ENCODE measurements at regions not wholly inside any gene's neighbourhood (a gene's known extent, or its start where the extent isn't known, plus 50 kb on each side); places are given as distances from the start of the nearest gene placed in this dataset.

- H3K4me3 ChIP-seq (ENCODE audit: low read depth, low read length) = no peak overlapping the region
- H3K27me3 ChIP-seq (ENCODE audit: control insufficient read depth, insufficient read depth, low read length) = no peaks in the 10 kb centered on the region
- H3K4me1 ChIP-seq (ENCODE audit: control insufficient read depth, insufficient read depth, low read length) = no peaks in the 10 kb centered on the region
- no peaks in the 10 kb centered on the region for H3K36me3 ChIP-seq (ENCODE audit: control insufficient read depth, insufficient read depth, low read length)
- no peaks in the 10 kb centered on the region for H3K9me3 ChIP-seq (ENCODE audit: control insufficient read depth, insufficient read depth, low read length)
- H3K9ac ChIP-seq (ENCODE audit: low read depth, low read length) = no peak overlapping the region
- H3K27ac ChIP-seq (ENCODE audit: low read depth, low read length) = no peak overlapping the region
Observed at GRCh38 chr12:113684053-113684907, 212.6 kb upstream of the LHX5 start.

- H3K27me3 ChIP-seq (ENCODE audit: control insufficient read depth, insufficient read depth, low read length) = no peaks in the 10 kb centered on the region
- H3K27ac ChIP-seq (ENCODE audit: low read depth, low read length) = no peak overlapping the region
Observed at GRCh38 chr12:113683574-113683973, 211.9 kb upstream of the LHX5 start.

GRCh38 chr12:113680868-113681267 is 209.2 kb upstream of the LHX5 start:
- Histone ChIP-seq H3K36me3 (ENCODE audit: control insufficient read depth, insufficient read depth, low read length) (no peaks in the 10 kb centered on the region), H3K9me3 (ENCODE audit: control insufficient read depth, insufficient read depth, low read length) (no peaks in the 10 kb centered on the region), H3K27ac (ENCODE audit: low read depth, low read length) (no peak overlapping the region), H3K4me3 (ENCODE audit: low read depth, low read length) (no peak overlapping the region), H3K27me3 (ENCODE audit: control insufficient read depth, insufficient read depth, low read length) (no peaks in the 10 kb centered on the region), H3K9ac (ENCODE audit: low read depth, low read length) (no peak overlapping the region), H3K4me1 (ENCODE audit: control insufficient read depth, insufficient read depth, low read length) (no peaks in the 10 kb centered on the region)

More at GRCh38 chr12:113683574-113683973, 211.9 kb upstream of the LHX5 start:
- Histone ChIP-seq H3K4me3 (ENCODE audit: low read depth, low read length) (no peak overlapping the region), H3K4me1 (ENCODE audit: control insufficient read depth, insufficient read depth, low read length) (no peaks in the 10 kb centered on the region), H3K9me3 (ENCODE audit: control insufficient read depth, insufficient read depth, low read length) (no peaks in the 10 kb centered on the region), H3K36me3 (ENCODE audit: control insufficient read depth, insufficient read depth, low read length) (no peaks in the 10 kb centered on the region), H3K9ac (ENCODE audit: low read depth, low read length) (no peak overlapping the region)

GRCh38 chr12:113678223-113679119 is 206.8 kb upstream of the LHX5 start:
- no peaks in the 10 kb centered on the region for H3K27me3 ChIP-seq (ENCODE audit: control insufficient read depth, insufficient read depth, low read length)

GRCh38 chr12:113676547-113676946 is 204.9 kb upstream of the LHX5 start:
- Histone ChIP-seq H3K36me3 (ENCODE audit: control insufficient read depth, insufficient read depth, low read length) (no peaks in the 10 kb centered on the region), H3K27me3 (ENCODE audit: control insufficient read depth, insufficient read depth, low read length) (no peaks in the 10 kb centered on the region), H3K9me3 (ENCODE audit: control insufficient read depth, insufficient read depth, low read length) (no peaks in the 10 kb centered on the region), H3K4me1 (ENCODE audit: control insufficient read depth, insufficient read depth, low read length) (no peaks in the 10 kb centered on the region), H3K27ac (ENCODE audit: low read depth, low read length) (no peak overlapping the region), H3K9ac (ENCODE audit: low read depth, low read length) (no peak overlapping the region), H3K4me3 (ENCODE audit: low read depth, low read length) (no peak overlapping the region)

More at GRCh38 chr12:113678223-113679119, 206.8 kb upstream of the LHX5 start:
- Histone ChIP-seq H3K36me3 (ENCODE audit: control insufficient read depth, insufficient read depth, low read length) (no peaks in the 10 kb centered on the region), H3K4me1 (ENCODE audit: control insufficient read depth, insufficient read depth, low read length) (no peaks in the 10 kb centered on the region), H3K9ac (ENCODE audit: low read depth, low read length) (no peak overlapping the region), H3K4me3 (ENCODE audit: low read depth, low read length) (no peak overlapping the region), H3K27ac (ENCODE audit: low read depth, low read length) (no peak overlapping the region), H3K9me3 (ENCODE audit: control insufficient read depth, insufficient read depth, low read length) (no peaks in the 10 kb centered on the region)

- Histone ChIP-seq H3K9me3 (ENCODE audit: control insufficient read depth, insufficient read depth, low read length) (no peaks in the 10 kb centered on the region), H3K27ac (ENCODE audit: low read depth, low read length) (no peak overlapping the region), H3K9ac (ENCODE audit: low read depth, low read length) (no peak overlapping the region), H3K4me3 (ENCODE audit: low read depth, low read length) (no peak overlapping the region), H3K36me3 (ENCODE audit: control insufficient read depth, insufficient read depth, low read length) (no peaks in the 10 kb centered on the region), H3K4me1 (ENCODE audit: control insufficient read depth, insufficient read depth, low read length) (no peaks in the 10 kb centered on the region), H3K27me3 (ENCODE audit: control insufficient read depth, insufficient read depth, low read length) (no peaks in the 10 kb centered on the region)
Observed at GRCh38 chr12:113676117-113676516, 204.4 kb upstream of the LHX5 start.

GRCh38 chr12:113674996-113675395 is 203.3 kb upstream of the LHX5 start:
- no peak overlapping the region for H3K27ac ChIP-seq (ENCODE audit: low read depth, low read length)
- no peaks in the 10 kb centered on the region for H3K27me3 ChIP-seq (ENCODE audit: control insufficient read depth, insufficient read depth, low read length)
- no peaks in the 10 kb centered on the region for H3K9me3 ChIP-seq (ENCODE audit: control insufficient read depth, insufficient read depth, low read length)
- H3K36me3 ChIP-seq (ENCODE audit: control insufficient read depth, insufficient read depth, low read length) = no peaks in the 10 kb centered on the region
- H3K4me3 ChIP-seq (ENCODE audit: low read depth, low read length) = no peak overlapping the region
- H3K9ac ChIP-seq (ENCODE audit: low read depth, low read length) = no peak overlapping the region
- no peaks in the 10 kb centered on the region for H3K4me1 ChIP-seq (ENCODE audit: control insufficient read depth, insufficient read depth, low read length)

GRCh38 chr12:113674302-113674701 is 202.6 kb upstream of the LHX5 start:
- H3K27me3 ChIP-seq (ENCODE audit: control insufficient read depth, insufficient read depth, low read length) = no peaks in the 10 kb centered on the region
- H3K9ac ChIP-seq (ENCODE audit: low read depth, low read length) = no peak overlapping the region
- no peaks in the 10 kb centered on the region for H3K4me1 ChIP-seq (ENCODE audit: control insufficient read depth, insufficient read depth, low read length)
- H3K9me3 ChIP-seq (ENCODE audit: control insufficient read depth, insufficient read depth, low read length) = no peaks in the 10 kb centered on the region
- no peaks in the 10 kb centered on the region for H3K36me3 ChIP-seq (ENCODE audit: control insufficient read depth, insufficient read depth, low read length)
- H3K4me3 ChIP-seq (ENCODE audit: low read depth, low read length) = no peak overlapping the region
- H3K27ac ChIP-seq (ENCODE audit: low read depth, low read length) = no peak overlapping the region

- H3K27ac ChIP-seq (ENCODE audit: low read depth, low read length) = no peak overlapping the region
- no peaks in the 10 kb centered on the region for H3K9me3 ChIP-seq (ENCODE audit: control insufficient read depth, insufficient read depth, low read length)
- no peaks in the 10 kb centered on the region for H3K4me1 ChIP-seq (ENCODE audit: control insufficient read depth, insufficient read depth, low read length)
- H3K4me3 ChIP-seq (ENCODE audit: low read depth, low read length) = no peak overlapping the region
- no peaks in the 10 kb centered on the region for H3K36me3 ChIP-seq (ENCODE audit: control insufficient read depth, insufficient read depth, low read length)
- no peak overlapping the region for H3K9ac ChIP-seq (ENCODE audit: low read depth, low read length)
- H3K27me3 ChIP-seq (ENCODE audit: control insufficient read depth, insufficient read depth, low read length) = no peaks in the 10 kb centered on the region
Observed at GRCh38 chr12:113673458-113674238, 202.0 kb upstream of the LHX5 start.

GRCh38 chr12:113670742-113671141 is 199.1 kb upstream of the LHX5 start:
- no peaks in the 10 kb centered on the region for H3K27me3 ChIP-seq (ENCODE audit: control insufficient read depth, insufficient read depth, low read length)

More at GRCh38 chr12:113670742-113671141, 199.1 kb upstream of the LHX5 start:
- Histone ChIP-seq H3K9ac (ENCODE audit: low read depth, low read length) (no peak overlapping the region), H3K9me3 (ENCODE audit: control insufficient read depth, insufficient read depth, low read length) (no peaks in the 10 kb centered on the region), H3K4me1 (ENCODE audit: control insufficient read depth, insufficient read depth, low read length) (no peaks in the 10 kb centered on the region), H3K27ac (ENCODE audit: low read depth, low read length) (no peak overlapping the region), H3K36me3 (ENCODE audit: control insufficient read depth, insufficient read depth, low read length) (no peaks in the 10 kb centered on the region), H3K4me3 (ENCODE audit: low read depth, low read length) (no peak overlapping the region)

Measured in HUES48 (cell line).